ENCODE measurements at regions not wholly inside any gene's neighbourhood (a gene's known extent, or its start where the extent isn't known, plus 50 kb on each side); places are given as distances from the start of the nearest gene placed in this dataset.
A peak's percentile ranks its signal among the peaks of the same experiment; 100 is the strongest.
"Not testable (repeated sequence)": the region's sequence is repeated elsewhere in the genome, so short reads cannot be mapped to it uniquely, and the experiment has no call there.

DNA sequence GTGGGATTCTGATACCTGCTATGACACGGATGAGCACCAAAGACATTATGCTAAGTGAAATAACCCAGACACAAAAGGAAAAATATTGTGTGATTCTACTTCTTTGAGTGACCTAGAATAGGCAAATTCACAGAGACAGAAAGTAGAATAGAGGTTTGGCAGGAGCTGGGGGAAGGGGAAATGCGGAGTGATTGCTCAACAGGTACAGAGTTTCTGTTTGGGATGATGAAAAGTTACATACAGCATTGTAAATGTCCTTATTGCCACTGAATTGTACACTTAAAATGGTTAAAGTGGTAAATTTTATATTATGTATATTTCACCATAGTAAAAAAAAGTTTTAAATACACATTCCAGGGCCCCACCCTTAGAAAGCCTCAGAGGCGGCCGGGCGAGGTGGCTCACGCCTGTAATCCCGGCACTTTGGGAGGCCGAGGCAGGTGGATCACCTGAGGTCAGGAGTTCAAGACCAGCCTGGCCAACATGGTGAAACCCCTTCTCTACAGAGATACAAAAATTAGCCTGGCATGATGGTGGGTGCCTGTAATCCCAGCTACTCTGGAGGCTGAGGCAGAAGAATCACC is 72.3 kb downstream of the ARF6 start:
- ATAC-seq; DNase-seq (ENCODE audit: low spot score); H3K27me3 ChIP-seq (ENCODE audit: insufficient read depth); H3K36me3 ChIP-seq (ENCODE audit: insufficient read depth); H3K79me2 ChIP-seq (replicated peaks; ENCODE audit: insufficient read depth); H3K36me3 Mint-ChIP-seq (ENCODE audit: low read depth); H3K27me3 Mint-ChIP-seq (ENCODE audit: insufficient read depth, low read depth, poor library complexity); H3K9me2 ChIP-seq (ENCODE audit: insufficient read depth); H3K9me3 Mint-ChIP-seq; H3F3A ChIP-seq (replicated peaks; ENCODE audit: low read depth); H3K4me2 ChIP-seq; H2AFZ ChIP-seq; H3K4me3 Mint-ChIP-seq; H3K4me3 ChIP-seq; H3K27ac ChIP-seq (ENCODE audit: low read depth); H3K27ac Mint-ChIP-seq; H4K20me1 ChIP-seq (replicated peaks; ENCODE audit: insufficient read depth): not testable (repeated sequence)
- H3K4me1 ChIP-seq (ENCODE audit: insufficient read depth), result peaks cover 15% of the 10 kb centered on the region
- H3K4me1 Mint-ChIP-seq, result peaks cover 26% of the 10 kb centered on the region

- H4K20me1 ChIP-seq (replicated peaks; ENCODE audit: insufficient read depth), result no peaks in the 10 kb centered on the region
- DNase-seq (ENCODE audit: low spot score) (peak; percentile 50), ATAC-seq (peak; percentile 83)
- peak overlapping the region; percentile 78; the same call in 1 of the 2 replicates for H3K27ac ChIP-seq (ENCODE audit: low read depth)
- no peaks in the 10 kb centered on the region for H3K9me2 ChIP-seq (ENCODE audit: insufficient read depth)
- no peaks in the 10 kb centered on the region for H3K79me2 ChIP-seq (replicated peaks; ENCODE audit: insufficient read depth)
- no peaks in the 10 kb centered on the region for H3K36me3 Mint-ChIP-seq (ENCODE audit: low read depth)
- peak overlapping the region; percentile 85 for H3K27ac Mint-ChIP-seq
- no peaks in the 10 kb centered on the region for H3K27me3 ChIP-seq (ENCODE audit: insufficient read depth)
- H3K36me3 ChIP-seq (ENCODE audit: insufficient read depth), result no peaks in the 10 kb centered on the region
- H3K27me3 Mint-ChIP-seq (ENCODE audit: insufficient read depth, low read depth, poor library complexity), result peaks cover 5% of the 10 kb centered on the region
- H2AFZ ChIP-seq, result peak overlapping the region; percentile 91
- peaks cover 23% of the 10 kb centered on the region for H3K4me1 Mint-ChIP-seq
- TF ChIP-seq JUNB (IDR thresholded peaks at IDR 0.05; ENCODE audit: unreplicated experiment) (no peak), EZH2phosphoT487 (IDR thresholded peaks at IDR 0.05; ENCODE audit: unreplicated experiment) (no peak), EZH2 (IDR thresholded peaks at IDR 0.05; ENCODE audit: low read depth, unreplicated experiment) (no peak), ZNF331 (CRISPR knock-in tag; IDR thresholded peaks at IDR 0.05; ENCODE audit: low read depth) (no peak), ZNF114 (CRISPR knock-in tag; IDR thresholded peaks at IDR 0.05) (no peak)
- TF ChIP-seq, protein P1, sequence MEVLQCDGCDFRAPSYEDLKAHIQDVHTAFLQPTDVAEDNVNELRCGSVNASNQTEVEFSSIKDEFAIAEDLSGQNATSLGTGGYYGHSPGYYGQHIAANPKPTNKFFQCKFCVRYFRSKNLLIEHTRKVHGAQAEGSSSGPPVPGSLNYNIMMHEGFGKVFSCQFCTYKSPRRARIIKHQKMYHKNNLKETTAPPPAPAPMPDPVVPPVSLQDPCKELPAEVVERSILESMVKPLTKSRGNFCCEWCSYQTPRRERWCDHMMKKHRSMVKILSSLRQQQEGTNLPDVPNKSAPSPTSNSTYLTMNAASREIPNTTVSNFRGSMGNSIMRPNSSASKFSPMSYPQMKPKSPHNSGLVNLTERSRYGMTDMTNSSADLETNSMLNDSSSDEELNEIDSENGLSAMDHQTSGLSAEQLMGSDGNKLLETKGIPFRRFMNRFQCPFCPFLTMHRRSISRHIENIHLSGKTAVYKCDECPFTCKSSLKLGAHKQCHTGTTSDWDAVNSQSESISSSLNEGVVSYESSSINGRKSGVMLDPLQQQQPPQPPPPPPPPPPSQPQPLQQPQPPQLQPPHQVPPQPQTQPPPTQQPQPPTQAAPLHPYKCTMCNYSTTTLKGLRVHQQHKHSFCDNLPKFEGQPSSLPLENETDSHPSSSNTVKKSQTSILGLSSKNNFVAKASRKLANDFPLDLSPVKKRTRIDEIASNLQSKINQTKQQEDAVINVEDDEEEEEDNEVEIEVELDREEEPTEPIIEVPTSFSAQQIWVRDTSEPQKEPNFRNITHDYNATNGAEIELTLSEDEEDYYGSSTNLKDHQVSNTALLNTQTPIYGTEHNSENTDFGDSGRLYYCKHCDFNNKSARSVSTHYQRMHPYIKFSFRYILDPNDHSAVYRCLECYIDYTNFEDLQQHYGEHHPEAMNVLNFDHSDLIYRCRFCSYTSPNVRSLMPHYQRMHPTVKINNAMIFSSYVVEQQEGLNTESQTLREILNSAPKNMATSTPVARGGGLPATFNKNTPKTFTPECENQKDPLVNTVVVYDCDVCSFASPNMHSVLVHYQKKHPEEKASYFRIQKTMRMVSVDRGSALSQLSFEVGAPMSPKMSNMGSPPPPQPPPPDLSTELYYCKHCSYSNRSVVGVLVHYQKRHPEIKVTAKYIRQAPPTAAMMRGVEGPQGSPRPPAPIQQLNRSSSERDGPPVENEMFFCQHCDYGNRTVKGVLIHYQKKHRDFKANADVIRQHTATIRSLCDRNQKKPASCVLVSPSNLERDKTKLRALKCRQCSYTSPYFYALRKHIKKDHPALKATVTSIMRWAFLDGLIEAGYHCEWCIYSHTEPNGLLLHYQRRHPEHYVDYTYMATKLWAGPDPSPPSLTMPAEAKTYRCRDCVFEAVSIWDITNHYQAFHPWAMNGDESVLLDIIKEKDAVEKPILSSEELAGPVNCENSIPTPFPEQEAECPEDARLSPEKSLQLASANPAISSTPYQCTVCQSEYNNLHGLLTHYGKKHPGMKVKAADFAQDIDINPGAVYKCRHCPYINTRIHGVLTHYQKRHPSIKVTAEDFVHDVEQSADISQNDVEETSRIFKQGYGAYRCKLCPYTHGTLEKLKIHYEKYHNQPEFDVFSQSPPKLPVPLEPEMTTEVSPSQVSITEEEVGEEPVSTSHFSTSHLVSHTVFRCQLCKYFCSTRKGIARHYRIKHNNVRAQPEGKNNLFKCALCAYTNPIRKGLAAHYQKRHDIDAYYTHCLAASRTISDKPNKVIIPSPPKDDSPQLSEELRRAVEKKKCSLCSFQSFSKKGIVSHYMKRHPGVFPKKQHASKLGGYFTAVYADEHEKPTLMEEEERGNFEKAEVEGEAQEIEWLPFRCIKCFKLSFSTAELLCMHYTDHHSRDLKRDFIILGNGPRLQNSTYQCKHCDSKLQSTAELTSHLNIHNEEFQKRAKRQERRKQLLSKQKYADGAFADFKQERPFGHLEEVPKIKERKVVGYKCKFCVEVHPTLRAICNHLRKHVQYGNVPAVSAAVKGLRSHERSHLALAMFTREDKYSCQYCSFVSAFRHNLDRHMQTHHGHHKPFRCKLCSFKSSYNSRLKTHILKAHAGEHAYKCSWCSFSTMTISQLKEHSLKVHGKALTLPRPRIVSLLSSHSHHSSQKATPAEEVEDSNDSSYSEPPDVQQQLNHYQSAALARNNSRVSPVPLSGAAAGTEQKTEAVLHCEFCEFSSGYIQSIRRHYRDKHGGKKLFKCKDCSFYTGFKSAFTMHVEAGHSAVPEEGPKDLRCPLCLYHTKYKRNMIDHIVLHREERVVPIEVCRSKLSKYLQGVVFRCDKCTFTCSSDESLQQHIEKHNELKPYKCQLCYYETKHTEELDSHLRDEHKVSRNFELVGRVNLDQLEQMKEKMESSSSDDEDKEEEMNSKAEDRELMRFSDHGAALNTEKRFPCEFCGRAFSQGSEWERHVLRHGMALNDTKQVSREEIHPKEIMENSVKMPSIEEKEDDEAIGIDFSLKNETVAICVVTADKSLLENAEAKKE (CRISPR knock-in tag; IDR thresholded peaks at IDR 0.05), result peak; percentile 20; the same call in 1 of the 2 replicates
- peaks cover 15% of the 10 kb centered on the region for H3K4me1 ChIP-seq (ENCODE audit: insufficient read depth)
- no peaks in the 10 kb centered on the region for H3F3A ChIP-seq (replicated peaks; ENCODE audit: low read depth)
- peak overlapping the region; percentile 54 for H3K4me2 ChIP-seq
- H3K4me3 ChIP-seq, result peak overlapping the region; percentile 26
- H3K9me3 Mint-ChIP-seq, result no peaks in the 10 kb centered on the region
- peak overlapping the region; percentile 12; the same call in 2 of the 3 replicates for H3K4me3 Mint-ChIP-seq
These were observed 73.5 kb downstream of the ARF6 start for GRCh38 chr14:49966304-49966809.

Measured in GM23338 (cell line).